Suprapubic skin (tissue), 4 donors: ENCODE measurements at regions not wholly inside any gene's neighbourhood (a gene's known extent, or its start where the extent isn't known, plus 50 kb on each side); places are given as distances from the start of the nearest gene placed in this dataset.

Experiments used
- DNase-seq, 2 donors: peaks; one replicate each; pipeline ENCODE4 v3.0.0-alpha.2; 2019; ENCODE audit warnings: low spot score in 2 of 2
- H3K27ac ChIP-seq: fragments of 200-600 bp; sonication (generic); one replicate; pipeline ENCODE4 v1.5.1; 2019
- H3K27me3 ChIP-seq: fragments of 200-600 bp; sonication (generic); one replicate; pipeline ENCODE4 v1.5.1; 2019
- H3K36me3 ChIP-seq: fragments of 200-600 bp; sonication (generic); one replicate; pipeline ENCODE4 v1.5.1; 2019
- H3K4me1 ChIP-seq: fragments of 200-600 bp; sonication (generic); one replicate; pipeline ENCODE4 v1.5.1; 2019
- H3K4me3 ChIP-seq: fragments of 200-600 bp; sonication (generic); one replicate; pipeline ENCODE4 v1.5.1; 2019; ENCODE audit warnings: mild to moderate bottlenecking
- H3K9me3 ChIP-seq: fragments of 200-600 bp; sonication (generic); one replicate; pipeline ENCODE4 v1.5.1; 2019
- EP300 ChIP-seq: sonication (generic); formaldehyde crosslinking; IDR thresholded peaks from one replicate; pipeline ENCODE4 v1.6.1; 2017; ENCODE audit warnings: antibody characterized with exemption
- POLR2A ChIP-seq, 2 donors: fragments of 450-650 bp; IDR thresholded peaks; one replicate each; pipeline ENCODE4 v1.6.1; 2017; ENCODE audit warnings: antibody characterized with exemption in 2 of 2, mild to moderate bottlenecking in 2 of 2, moderate library complexity in 2 of 2
- POLR2AphosphoS5 ChIP-seq, 3 donors: sonication (generic); formaldehyde crosslinking; IDR thresholded peaks; one replicate each; pipeline ENCODE4 v1.6.1; 2017; ENCODE audit warnings: antibody characterized with exemption in 3 of 3
- WGBS: methylation state at CpG from one replicate; pipeline ENCODE4 v1.1.5; 2018; 5-methylcytosine and 5-hydroxymethylcytosine counted together
- TF ChIP-seq, protein P1 (sequence below), 2 donors: fragments of 200-600 bp in 1 of 2; fragments of 450-650 bp in 1 of 2; sonication (generic) in 1 of 2; IDR thresholded peaks; one replicate each; pipeline ENCODE4 v1.5.1; 2016 to 2019; ENCODE audit warnings: antibody characterized with exemption in 2 of 2, mild to moderate bottlenecking in 1 of 2, moderate library complexity in 1 of 2

DNA sequence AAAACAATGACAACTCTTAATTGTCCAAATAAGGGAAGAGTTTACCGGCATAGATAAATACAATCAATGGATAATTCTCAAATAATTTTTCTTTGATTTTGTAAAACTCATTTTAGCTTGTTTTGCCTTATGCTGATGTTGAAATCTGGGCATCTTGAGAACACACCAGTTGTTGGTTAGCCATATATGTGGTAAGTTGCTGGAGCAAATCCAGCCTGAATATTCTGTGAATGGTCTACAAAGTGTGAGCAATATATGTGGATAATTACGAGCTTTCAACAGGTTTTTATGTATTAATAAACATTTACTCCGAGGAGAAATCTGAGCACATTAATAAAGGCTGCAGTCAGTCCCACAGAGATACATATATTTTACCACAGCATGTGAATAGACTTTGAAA is 423.6 kb downstream of the BCKDHB start:
- no peaks in the 10 kb centered on the region for H3K27me3 ChIP-seq
- no peak overlapping the region for H3K4me3 ChIP-seq
- no peak for TF ChIP-seq POLR2AphosphoS5 (IDR thresholded peaks at IDR 0.05)
- TF ChIP-seq EP300: no peak
- TF ChIP-seq, protein P1, sequence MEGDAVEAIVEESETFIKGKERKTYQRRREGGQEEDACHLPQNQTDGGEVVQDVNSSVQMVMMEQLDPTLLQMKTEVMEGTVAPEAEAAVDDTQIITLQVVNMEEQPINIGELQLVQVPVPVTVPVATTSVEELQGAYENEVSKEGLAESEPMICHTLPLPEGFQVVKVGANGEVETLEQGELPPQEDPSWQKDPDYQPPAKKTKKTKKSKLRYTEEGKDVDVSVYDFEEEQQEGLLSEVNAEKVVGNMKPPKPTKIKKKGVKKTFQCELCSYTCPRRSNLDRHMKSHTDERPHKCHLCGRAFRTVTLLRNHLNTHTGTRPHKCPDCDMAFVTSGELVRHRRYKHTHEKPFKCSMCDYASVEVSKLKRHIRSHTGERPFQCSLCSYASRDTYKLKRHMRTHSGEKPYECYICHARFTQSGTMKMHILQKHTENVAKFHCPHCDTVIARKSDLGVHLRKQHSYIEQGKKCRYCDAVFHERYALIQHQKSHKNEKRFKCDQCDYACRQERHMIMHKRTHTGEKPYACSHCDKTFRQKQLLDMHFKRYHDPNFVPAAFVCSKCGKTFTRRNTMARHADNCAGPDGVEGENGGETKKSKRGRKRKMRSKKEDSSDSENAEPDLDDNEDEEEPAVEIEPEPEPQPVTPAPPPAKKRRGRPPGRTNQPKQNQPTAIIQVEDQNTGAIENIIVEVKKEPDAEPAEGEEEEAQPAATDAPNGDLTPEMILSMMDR (IDR thresholded peaks at IDR 0.05): no peak
- TF ChIP-seq POLR2A (IDR thresholded peaks at IDR 0.05): no peak
- no peaks in the 10 kb centered on the region for H3K4me1 ChIP-seq
- H3K27ac ChIP-seq: no peak overlapping the region
- WGBS: 86% methylated on average over 3 of the region's 3 CpGs
- no peak for DNase-seq
- no peaks in the 10 kb centered on the region for H3K9me3 ChIP-seq
- no peaks in the 10 kb centered on the region for H3K36me3 ChIP-seq

- no peaks in the 10 kb centered on the region for H3K4me1 ChIP-seq
- DNase-seq: no peak
- TF ChIP-seq POLR2A (IDR thresholded peaks at IDR 0.05): no peak
- TF ChIP-seq POLR2AphosphoS5 (IDR thresholded peaks at IDR 0.05): no peak
- TF ChIP-seq, protein P1 (IDR thresholded peaks at IDR 0.05): no peak
- no peak for TF ChIP-seq EP300
- no peaks in the 10 kb centered on the region for H3K27me3 ChIP-seq
- no peak overlapping the region for H3K4me3 ChIP-seq
- no peaks in the 10 kb centered on the region for H3K9me3 ChIP-seq
- no peak overlapping the region for H3K27ac ChIP-seq
- no peaks in the 10 kb centered on the region for H3K36me3 ChIP-seq
These were observed 421.6 kb downstream of the BCKDHB start for GRCh38 chr6:80528115-80528514.

- no peak overlapping the region for H3K27ac ChIP-seq
These were observed 421.1 kb downstream of the BCKDHB start for GRCh38 chr6:80527552-80528052.

GRCh38 chr6:80523531-80523997 is 417.1 kb downstream of the BCKDHB start:
- Histone ChIP-seq H3K4me3 (no peak overlapping the region), H3K36me3 (no peaks in the 10 kb centered on the region), H3K27ac (no peak overlapping the region), H3K27me3 (no peaks in the 10 kb centered on the region), H3K9me3 (no peaks in the 10 kb centered on the region), H3K4me1 (no peaks in the 10 kb centered on the region)
- DNase-seq: no peak
- TF ChIP-seq POLR2AphosphoS5 (IDR thresholded peaks at IDR 0.05) (no peak), EP300 (no peak), POLR2A (IDR thresholded peaks at IDR 0.05) (no peak)
- TF ChIP-seq, protein P1 (IDR thresholded peaks at IDR 0.05): no peak
- WGBS: 47% methylated on average over 11 of the region's 11 CpGs

More at GRCh38 chr6:80527552-80528052, 421.1 kb downstream of the BCKDHB start:
- Histone ChIP-seq H3K27me3 (no peaks in the 10 kb centered on the region), H3K4me3 (no peak overlapping the region), H3K9me3 (no peaks in the 10 kb centered on the region), H3K4me1 (no peaks in the 10 kb centered on the region), H3K36me3 (no peaks in the 10 kb centered on the region)
- 69% methylated on average over 7 of the region's 7 CpGs for WGBS
- DNase-seq: no peak
- TF ChIP-seq EP300: no peak
- TF ChIP-seq, protein P1 (IDR thresholded peaks at IDR 0.05): no peak
- no peak for TF ChIP-seq POLR2AphosphoS5 (IDR thresholded peaks at IDR 0.05)
- no peak for TF ChIP-seq POLR2A (IDR thresholded peaks at IDR 0.05)

DNA sequence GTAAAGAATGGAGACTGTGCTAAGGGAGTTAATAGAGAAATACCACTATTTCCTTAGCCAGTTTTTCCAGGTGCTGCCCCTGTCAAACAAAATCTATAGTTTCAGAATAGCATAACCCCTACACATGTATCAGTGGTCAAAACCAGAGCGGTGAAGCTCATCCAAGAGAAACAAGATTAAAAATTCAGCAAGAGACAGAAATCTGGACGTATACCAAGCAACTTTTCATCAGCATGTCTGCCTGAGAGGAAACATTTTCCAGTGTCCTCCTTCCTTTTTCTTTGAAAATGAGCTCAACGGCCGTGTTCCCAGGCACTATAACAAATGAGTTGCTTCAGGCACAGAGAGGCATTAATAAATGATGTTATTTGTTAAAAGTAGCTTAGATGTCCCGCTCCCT is 416.5 kb downstream of the BCKDHB start:
- Histone ChIP-seq H3K4me1 (no peaks in the 10 kb centered on the region), H3K27ac (no peak overlapping the region), H3K9me3 (no peaks in the 10 kb centered on the region), H3K27me3 (no peaks in the 10 kb centered on the region), H3K4me3 (no peak overlapping the region), H3K36me3 (no peaks in the 10 kb centered on the region)
- DNase-seq: no peak
- WGBS: 39% methylated on average over 5 of the region's 5 CpGs
- TF ChIP-seq EP300 (no peak), POLR2A (IDR thresholded peaks at IDR 0.05) (no peak), POLR2AphosphoS5 (IDR thresholded peaks at IDR 0.05) (no peak)
- TF ChIP-seq, protein P1 (IDR thresholded peaks at IDR 0.05): no peak
